ENCODE measurements at regions not wholly inside any gene's neighbourhood (a gene's known extent, or its start where the extent isn't known, plus 50 kb on each side); places are given as distances from the start of the nearest gene placed in this dataset.

DNA sequence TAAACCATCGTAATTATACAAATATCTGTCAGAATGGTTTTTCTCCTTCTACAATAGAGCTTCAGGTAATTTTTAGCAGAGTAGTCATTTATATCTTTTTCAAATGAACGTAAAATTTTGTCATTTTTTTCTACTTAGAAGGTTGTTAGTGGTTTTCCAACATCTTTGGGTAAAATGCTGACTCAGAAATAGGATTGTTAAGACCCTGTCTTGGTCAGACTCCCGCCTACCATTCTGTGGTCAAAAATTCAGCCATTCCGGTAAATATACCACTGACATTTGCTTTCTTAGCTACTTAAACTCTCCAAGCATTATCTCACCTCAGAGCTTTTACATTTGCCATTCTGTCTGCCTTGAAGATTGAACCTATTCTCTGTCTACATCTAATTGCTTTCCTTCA, 154.1 kb upstream of the CDH19 start:
- Histone ChIP-seq H3K27ac (ENCODE audit: low read length) (no peak overlapping the region), H4K20me1 (ENCODE audit: insufficient read depth, low read length) (no peaks in the 10 kb centered on the region), H3K4me3 (ENCODE audit: low read length) (no peak overlapping the region), H3K9me3 (replicated peaks; ENCODE audit: insufficient read depth, low read length) (no peaks in the 10 kb centered on the region), H3K27me3 (replicated peaks; ENCODE audit: insufficient read depth, low read length) (no peaks in the 10 kb centered on the region), H3K9me2 (replicated peaks; ENCODE audit: insufficient read depth, low read length) (no peaks in the 10 kb centered on the region), H3K36me3 (replicated peaks; ENCODE audit: insufficient read depth, low read length) (no peaks in the 10 kb centered on the region), H3K9ac (ENCODE audit: low read length) (no peak overlapping the region), H2AFZ (ENCODE audit: low read length) (no peak overlapping the region), H3K79me2 (ENCODE audit: low read length) (no peaks in the 10 kb centered on the region), H3F3A (ENCODE audit: insufficient read depth, low read length) (no peaks in the 10 kb centered on the region), H3K4me1 (ENCODE audit: low read length) (no peaks in the 10 kb centered on the region), H3K4me2 (ENCODE audit: low read depth, low read length) (no peak overlapping the region)
- TF ChIP-seq EZH2phosphoT487 (IDR thresholded peaks at IDR 0.05; ENCODE audit: low read length) (no peak), EZH2 (optimal IDR thresholded peaks at IDR 0.05; ENCODE audit: low read depth, low read length) (no peak)
- TF ChIP-seq, protein P1, sequence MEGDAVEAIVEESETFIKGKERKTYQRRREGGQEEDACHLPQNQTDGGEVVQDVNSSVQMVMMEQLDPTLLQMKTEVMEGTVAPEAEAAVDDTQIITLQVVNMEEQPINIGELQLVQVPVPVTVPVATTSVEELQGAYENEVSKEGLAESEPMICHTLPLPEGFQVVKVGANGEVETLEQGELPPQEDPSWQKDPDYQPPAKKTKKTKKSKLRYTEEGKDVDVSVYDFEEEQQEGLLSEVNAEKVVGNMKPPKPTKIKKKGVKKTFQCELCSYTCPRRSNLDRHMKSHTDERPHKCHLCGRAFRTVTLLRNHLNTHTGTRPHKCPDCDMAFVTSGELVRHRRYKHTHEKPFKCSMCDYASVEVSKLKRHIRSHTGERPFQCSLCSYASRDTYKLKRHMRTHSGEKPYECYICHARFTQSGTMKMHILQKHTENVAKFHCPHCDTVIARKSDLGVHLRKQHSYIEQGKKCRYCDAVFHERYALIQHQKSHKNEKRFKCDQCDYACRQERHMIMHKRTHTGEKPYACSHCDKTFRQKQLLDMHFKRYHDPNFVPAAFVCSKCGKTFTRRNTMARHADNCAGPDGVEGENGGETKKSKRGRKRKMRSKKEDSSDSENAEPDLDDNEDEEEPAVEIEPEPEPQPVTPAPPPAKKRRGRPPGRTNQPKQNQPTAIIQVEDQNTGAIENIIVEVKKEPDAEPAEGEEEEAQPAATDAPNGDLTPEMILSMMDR (IDR thresholded peaks at IDR 0.05; ENCODE audit: low read length), result no peak
- DNase-seq, result no peak

DNA sequence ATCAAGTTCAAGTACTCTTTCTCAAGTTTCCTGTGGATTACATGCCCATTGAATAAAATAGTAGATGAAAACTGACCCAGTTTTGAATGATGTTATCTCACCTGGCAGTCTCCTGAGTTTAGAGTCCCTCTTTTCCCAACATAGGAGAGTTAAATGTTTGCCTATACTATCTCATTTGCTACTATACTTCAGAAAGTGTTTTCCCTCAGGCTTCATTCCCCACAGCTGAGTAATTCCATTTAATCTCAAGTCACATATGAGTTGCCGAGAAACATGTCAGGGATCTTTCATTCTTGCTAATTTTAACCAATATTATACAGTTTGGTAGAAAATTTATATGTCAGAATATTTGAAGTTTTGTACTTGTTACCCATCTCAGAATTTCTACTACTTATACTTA, 150.4 kb upstream of the CDH19 start:
- H3K27ac ChIP-seq (ENCODE audit: low read length), result no peak overlapping the region
- no peaks in the 10 kb centered on the region for H3K4me1 ChIP-seq (ENCODE audit: low read length)
- no peaks in the 10 kb centered on the region for H3K36me3 ChIP-seq (replicated peaks; ENCODE audit: insufficient read depth, low read length)
- H3K79me2 ChIP-seq (ENCODE audit: low read length), result no peaks in the 10 kb centered on the region
- H3K9me3 ChIP-seq (replicated peaks; ENCODE audit: insufficient read depth, low read length), result no peaks in the 10 kb centered on the region
- H3K4me2 ChIP-seq (ENCODE audit: low read depth, low read length), result no peak overlapping the region
- no peak overlapping the region for H2AFZ ChIP-seq (ENCODE audit: low read length)
- H4K20me1 ChIP-seq (ENCODE audit: insufficient read depth, low read length), result no peaks in the 10 kb centered on the region
- H3K4me3 ChIP-seq (ENCODE audit: low read length), result no peak overlapping the region
- H3K9me2 ChIP-seq (replicated peaks; ENCODE audit: insufficient read depth, low read length), result no peaks in the 10 kb centered on the region
- no peak overlapping the region for H3K9ac ChIP-seq (ENCODE audit: low read length)
- H3F3A ChIP-seq (ENCODE audit: insufficient read depth, low read length), result no peaks in the 10 kb centered on the region
- DNase-seq, result no peak
- no peaks in the 10 kb centered on the region for H3K27me3 ChIP-seq (replicated peaks; ENCODE audit: insufficient read depth, low read length)
- TF ChIP-seq EZH2phosphoT487 (IDR thresholded peaks at IDR 0.05; ENCODE audit: low read length) (no peak), EZH2 (optimal IDR thresholded peaks at IDR 0.05; ENCODE audit: low read depth, low read length) (no peak)
- TF ChIP-seq, protein P1 (IDR thresholded peaks at IDR 0.05; ENCODE audit: low read length), result no peak

DNA sequence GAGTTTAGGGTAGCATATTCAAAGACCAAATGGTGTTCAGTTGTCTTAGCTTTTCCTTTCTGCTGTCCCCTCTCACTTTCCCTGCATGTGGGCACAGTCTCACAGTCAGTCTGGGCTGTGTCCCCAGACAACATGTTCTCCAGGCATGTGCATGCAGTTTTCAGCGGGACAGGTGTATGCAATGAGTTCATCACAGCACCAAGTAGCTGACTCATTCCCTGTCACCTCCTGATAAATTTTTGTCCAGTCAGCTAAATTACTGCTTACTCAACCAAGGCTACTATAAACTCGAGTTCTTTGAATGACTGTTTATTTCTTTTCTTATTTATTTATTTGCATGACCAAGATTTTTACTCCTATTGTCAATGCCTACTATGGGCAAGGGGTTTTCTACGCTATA, 148.8 kb upstream of the CDH19 start:
- Histone ChIP-seq H3K4me1 (ENCODE audit: low read length) (no peaks in the 10 kb centered on the region), H3K79me2 (ENCODE audit: low read length) (no peaks in the 10 kb centered on the region), H3K9ac (ENCODE audit: low read length) (no peak overlapping the region), H3K4me2 (ENCODE audit: low read depth, low read length) (no peak overlapping the region), H3K9me2 (replicated peaks; ENCODE audit: insufficient read depth, low read length) (no peaks in the 10 kb centered on the region), H2AFZ (ENCODE audit: low read length) (no peak overlapping the region), H3F3A (ENCODE audit: insufficient read depth, low read length) (no peaks in the 10 kb centered on the region), H3K9me3 (replicated peaks; ENCODE audit: insufficient read depth, low read length) (no peaks in the 10 kb centered on the region), H3K27ac (ENCODE audit: low read length) (no peak overlapping the region), H3K36me3 (replicated peaks; ENCODE audit: insufficient read depth, low read length) (no peaks in the 10 kb centered on the region), H4K20me1 (ENCODE audit: insufficient read depth, low read length) (no peaks in the 10 kb centered on the region), H3K4me3 (ENCODE audit: low read length) (no peak overlapping the region), H3K27me3 (replicated peaks; ENCODE audit: insufficient read depth, low read length) (no peaks in the 10 kb centered on the region)
- TF ChIP-seq, protein P1 (IDR thresholded peaks at IDR 0.05; ENCODE audit: low read length), result no peak
- TF ChIP-seq EZH2 (optimal IDR thresholded peaks at IDR 0.05; ENCODE audit: low read depth, low read length) (no peak), EZH2phosphoT487 (IDR thresholded peaks at IDR 0.05; ENCODE audit: low read length) (no peak)
- DNase-seq, result no peak
